ENCODE measurements at regions not wholly inside any gene's neighbourhood (a gene's known extent, or its start where the extent isn't known, plus 50 kb on each side); places are given as distances from the start of the nearest gene placed in this dataset.

- Histone ChIP-seq H3K27me3 (replicated peaks in 1 of 2; ENCODE audit: control insufficient read depth in 2 of 2, insufficient read depth in 2 of 2, low read length in 1 of 2) (no peaks in the 10 kb centered on the region), H3K27ac (ENCODE audit: control insufficient read depth, insufficient read depth) (no peak overlapping the region), H3K79me2 (ENCODE audit: control insufficient read depth, insufficient read depth, low read length) (no peaks in the 10 kb centered on the region), H3K4me1 (ENCODE audit: control insufficient read depth, insufficient read depth, low read length) (no peaks in the 10 kb centered on the region), H3K9me3 (replicated peaks; ENCODE audit: control insufficient read depth, insufficient read depth, low read length) (no peaks in the 10 kb centered on the region), H4K20me1 (ENCODE audit: control insufficient read depth, insufficient read depth) (no peaks in the 10 kb centered on the region), H3K4me3 (no peak overlapping the region), H3K4me2 (ENCODE audit: control insufficient read depth, insufficient read depth) (no peak overlapping the region), H2AFZ (ENCODE audit: control insufficient read depth, low read depth, low read length) (no peak overlapping the region), H3K36me3 (ENCODE audit: control insufficient read depth in 2 of 2, insufficient read depth in 2 of 2, low read length in 1 of 2) (no peaks in the 10 kb centered on the region), H3K9ac (ENCODE audit: control insufficient read depth, insufficient read depth, low read length) (no peak overlapping the region)
- no TSS peak for BruUV-seq (replicated peaks)
- DNase-seq (ENCODE audit: low read depth, low spot score) (no peak), FAIRE-seq (no peak), ATAC-seq (no peak)
- ChIA-PET SMC1A (ENCODE audit: uncharacterized antibody, unreplicated experiment) (no interaction called here), RAD21 (ENCODE audit: unreplicated experiment) (no interaction called here), POLR2A (no interaction called here), CTCF (no interaction called here)
- intact Hi-C loops (cut with micrococcal nuclease; ENCODE audit: unreplicated experiment), result no loop called here
- TF ChIP-seq ZNF207 (IDR thresholded peaks at IDR 0.05; ENCODE audit: borderline replicate concordance) (no peak), MYC (IDR thresholded peaks at IDR 0.05; ENCODE audit: insufficient read depth, insufficient read length, insufficient replicate concordance, low read length, severe bottlenecking) (no peak), STAT3 (IDR thresholded peaks at IDR 0.05; ENCODE audit: low read depth, low read length) (no peak), CHD1 (IDR thresholded peaks at IDR 0.05; ENCODE audit: low read depth, low read length) (no peak), EED (IDR thresholded peaks at IDR 0.05; ENCODE audit: low read depth) (no peak), SIX5 (IDR thresholded peaks at IDR 0.05; ENCODE audit: low read depth, low read length, severe bottlenecking) (no peak), SKIL (IDR thresholded peaks at IDR 0.05; ENCODE audit: low read depth, poor library complexity, severe bottlenecking) (no peak), MEF2A (IDR thresholded peaks at IDR 0.05; ENCODE audit: insufficient read depth, low read depth, low read length) (no peak), TAF1 (IDR thresholded peaks at IDR 0.05; ENCODE audit: borderline replicate concordance, low read depth, low read length) (no peak), ATF3 (IDR thresholded peaks at IDR 0.05; ENCODE audit: borderline replicate concordance, extremely low read depth, low read depth, low read length) (no peak), ELK1 (IDR thresholded peaks at IDR 0.05; ENCODE audit: low read depth, low read length) (no peak), SMC3 (IDR thresholded peaks at IDR 0.05; ENCODE audit: borderline replicate concordance, low read length) (no peak), IRF4 (IDR thresholded peaks at IDR 0.05; ENCODE audit: low read depth, low read length) (no peak), USF2 (IDR thresholded peaks at IDR 0.05; ENCODE audit: borderline replicate concordance, low read depth, low read length) (no peak), MLLT1 (IDR thresholded peaks at IDR 0.05) (no peak)
- WGBS (ENCODE audit: insufficient coverage, insufficient replicate concordance, low lambda C conversion rate, missing lambda C conversion rate), result 66% methylated on average over 4 of the region's 4 CpGs
- in situ Hi-C loops (cut with MboI), result no loop called here
Observed at GRCh38 chr10:9038146-9038714, 983.7 kb downstream of the GATA3 start.
